GM10266 (cell line): ENCODE measurements at regions not wholly inside any gene's neighbourhood (a gene's known extent, or its start where the extent isn't known, plus 50 kb on each side); places are given as distances from the start of the nearest gene placed in this dataset.
"Not testable (repeated sequence)": the region's sequence is repeated elsewhere in the genome, so short reads cannot be mapped to it uniquely, and the experiment has no call there.

Experiments
- DNase-seq: peaks from one replicate; pipeline ENCODE4 v3.0.0; 2012; ENCODE audit errors: extremely low spot score
- CTCF ChIP-seq: IDR thresholded peaks from 2 replicates; pipeline ENCODE4 v1.5.1; 2012; ENCODE audit warnings: mild to moderate bottlenecking, low read depth; ENCODE audit not compliant: control insufficient read depth, insufficient read depth; ENCODE audit errors: missing control alignments

GRCh38 chr11:115616971-115617370 lies 112.8 kb upstream of the CADM1 start:
- no peak for DNase-seq
- TF ChIP-seq CTCF: no peak

GRCh38 chr11:115613986-115614632 lies 109.9 kb upstream of the CADM1 start:
- DNase-seq: no peak
- no peak for TF ChIP-seq CTCF

- DNase-seq: no peak
- no peak for TF ChIP-seq CTCF
Measured at GRCh38 chr11:115613004-115613403, 108.8 kb upstream of the CADM1 start.

- DNase-seq: no peak
- no peak for TF ChIP-seq CTCF
Measured at GRCh38 chr11:115612046-115612730, 108.0 kb upstream of the CADM1 start.

- DNase-seq: no peak
- no peak for TF ChIP-seq CTCF
Measured at GRCh38 chr11:115611343-115611742, 107.1 kb upstream of the CADM1 start.

- TF ChIP-seq CTCF: no peak
- DNase-seq: no peak
Measured at GRCh38 chr11:115610908-115611307, 106.7 kb upstream of the CADM1 start.

- not testable (repeated sequence) for DNase-seq
Measured at GRCh38 chr11:115610234-115610633, 106.0 kb upstream of the CADM1 start.
